GM20431 (cell line): ENCODE measurements at regions not wholly inside any gene's neighbourhood (a gene's known extent, or its start where the extent isn't known, plus 50 kb on each side); places are given as distances from the start of the nearest gene placed in this dataset.
"Not testable (repeated sequence)": the region's sequence is repeated elsewhere in the genome, so short reads cannot be mapped to it uniquely, and the experiment has no call there.

Experiments
- in situ Hi-C: fragments of 300-500 bp; cut with MseI, MboI; formaldehyde crosslinking; loops from one replicate; pipeline ENCODE4 v1.15.0; 2020; ENCODE audit warnings: low sequenced_read_pairs; ENCODE audit not compliant: unreplicated experiment

DNA sequence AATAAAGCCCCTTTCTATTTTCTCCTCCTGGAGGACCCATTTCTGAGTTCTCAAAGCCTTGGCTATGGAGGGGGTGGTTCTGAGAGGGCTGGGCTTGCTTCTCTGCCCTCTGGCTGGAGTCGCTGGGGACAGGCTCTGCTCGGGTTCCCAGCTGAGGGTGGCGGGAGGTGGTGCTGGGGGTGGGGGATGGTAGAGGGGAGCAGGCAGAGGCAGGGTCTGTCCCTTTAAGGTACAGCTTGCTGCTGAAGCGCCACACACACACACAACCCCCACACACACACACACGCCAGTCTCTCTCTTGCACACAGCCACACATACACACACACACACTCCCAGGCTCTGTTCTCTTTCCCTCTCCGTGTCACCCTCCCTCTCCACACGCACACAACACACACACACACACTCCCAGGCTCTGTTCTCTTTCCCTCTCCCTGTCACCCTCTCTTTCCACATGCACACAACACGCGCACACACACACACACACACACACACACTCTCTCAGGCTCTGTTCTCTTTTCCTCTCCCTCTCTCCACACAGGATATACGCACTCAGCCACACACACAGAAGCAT lies 69.8 kb upstream of the SSBP3 start:
- in situ Hi-C loops, result loop anchor here (25.0 kb wide), 2 partner anchors 164 to 364 kb away; no protein-coding TSS in a partner anchor

DNA sequence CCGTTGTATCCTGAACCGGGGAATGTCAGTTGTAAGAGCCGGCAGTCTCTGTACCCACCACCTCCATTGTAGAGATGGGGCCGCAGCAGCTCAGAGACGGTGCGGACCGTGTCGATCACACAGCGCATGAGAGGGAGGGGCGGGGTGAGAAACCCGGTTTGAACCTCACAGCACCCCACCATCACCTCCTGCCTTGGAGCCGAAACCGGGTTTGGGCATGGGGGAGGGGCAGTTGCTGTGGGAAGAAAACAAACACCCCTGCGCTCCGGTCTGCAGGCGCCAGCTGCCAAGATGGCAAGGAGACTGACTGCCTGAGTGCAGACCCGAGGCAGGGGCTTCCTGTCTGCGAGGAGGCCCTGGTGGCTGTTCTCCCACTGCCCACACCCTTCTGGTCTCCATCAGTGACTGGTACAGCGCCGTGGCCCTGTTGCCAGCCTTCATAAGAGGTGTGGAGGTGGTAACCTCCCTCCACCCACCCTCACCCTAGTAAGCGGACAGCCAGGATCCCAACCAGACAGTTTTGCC lies 69.2 kb upstream of the SSBP3 start:
- in situ Hi-C loops, result loop anchor here (25.0 kb wide), 2 partner anchors 163 to 363 kb away; no protein-coding TSS in a partner anchor

DNA sequence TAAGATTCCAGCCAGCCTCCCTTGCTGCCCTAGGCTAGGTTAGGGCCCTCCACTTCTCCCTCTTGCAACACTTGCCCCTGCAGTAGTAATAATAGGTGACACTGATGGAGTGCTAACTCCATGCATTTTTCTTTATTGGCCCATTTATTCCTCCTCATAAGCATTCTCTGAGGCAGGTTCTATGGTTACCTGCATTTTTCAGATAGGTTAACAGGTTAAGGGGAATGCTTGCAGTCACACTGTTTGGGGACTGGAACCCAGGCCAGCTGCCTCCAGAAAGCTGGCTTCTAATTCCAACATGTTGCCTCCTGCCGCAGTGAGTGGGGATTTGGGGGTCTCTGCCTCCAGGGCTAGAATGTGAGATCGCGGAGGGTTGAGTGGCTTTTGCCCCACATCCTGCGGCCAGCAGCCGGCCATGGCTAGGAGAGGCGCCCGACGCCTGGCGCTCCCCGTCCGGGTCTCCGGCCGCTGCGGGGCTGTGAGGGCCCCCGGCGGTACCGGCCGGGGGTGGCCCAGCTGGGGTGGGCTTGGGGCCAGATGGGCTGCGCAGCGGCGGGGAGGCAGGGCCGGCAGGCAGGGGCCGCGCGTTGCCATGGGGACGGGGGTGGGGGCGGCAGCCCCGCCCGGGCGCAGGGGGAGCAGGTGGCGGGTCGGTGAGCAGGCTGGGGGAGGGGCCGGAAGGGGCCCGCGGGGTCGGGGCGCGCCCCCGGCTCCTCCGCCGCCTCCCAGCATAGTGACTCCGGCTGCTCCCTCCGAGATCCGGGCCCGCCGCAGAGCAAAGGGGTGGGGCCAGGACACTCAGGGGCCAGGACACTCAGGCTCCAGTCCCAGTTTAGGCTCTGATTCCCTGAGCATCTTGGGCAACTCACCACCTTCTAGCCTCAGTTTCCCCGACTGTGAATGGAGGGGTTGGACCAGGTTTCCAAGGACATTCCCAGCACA lies 68.4 kb upstream of the SSBP3 start:
- in situ Hi-C loops, result loop anchor here (25.0 kb wide), 2 partner anchors 162 to 362 kb away; no protein-coding TSS in a partner anchor

GRCh38 chr1:54471588-54471987 lies 65.4 kb upstream of the SSBP3 start:
- in situ Hi-C loops, result no loop called here

- in situ Hi-C loops, result not testable (repeated sequence)
These were observed 63.2 kb upstream of the SSBP3 start for GRCh38 chr1:54469444-54469843.

DNA sequence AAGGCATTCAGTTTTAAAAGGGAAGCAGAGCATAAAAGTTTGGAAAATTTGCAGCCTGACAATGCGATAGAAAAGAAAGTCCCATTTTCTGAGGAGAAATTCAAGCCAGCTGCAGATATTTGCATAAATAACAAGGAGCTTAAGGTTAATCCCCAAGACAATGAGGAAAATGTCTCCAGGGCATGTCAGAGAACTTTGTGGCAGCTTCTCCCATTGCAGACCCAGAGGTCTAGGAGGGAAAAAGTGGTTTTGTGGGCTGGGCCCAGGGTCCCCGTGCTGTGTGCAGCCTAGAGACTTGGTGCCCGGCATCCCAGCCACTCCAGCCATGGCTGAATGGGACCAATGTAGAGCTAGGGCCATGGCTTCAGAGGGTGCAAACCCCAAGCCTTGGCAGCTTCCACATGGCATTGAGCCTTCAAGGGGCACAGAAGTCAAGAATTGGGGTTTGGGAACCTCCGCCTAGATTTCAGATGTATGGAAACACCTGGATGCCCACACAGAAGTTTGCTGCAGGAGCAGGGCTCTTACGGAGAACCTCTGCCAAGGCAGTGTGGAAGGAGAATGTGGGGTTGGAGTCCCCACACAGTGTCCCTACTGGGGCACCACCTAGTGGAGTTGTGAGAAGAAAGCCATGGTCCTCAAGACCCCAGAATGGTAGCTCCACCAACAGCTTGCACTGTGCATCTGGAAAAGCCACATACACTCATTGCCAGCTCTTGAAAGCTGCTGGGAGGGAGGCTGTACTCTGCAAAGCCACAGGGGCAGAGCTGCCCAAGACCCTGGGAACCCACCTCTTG lies 62.3 kb upstream of the SSBP3 start:
- in situ Hi-C loops, result not testable (repeated sequence)

DNA sequence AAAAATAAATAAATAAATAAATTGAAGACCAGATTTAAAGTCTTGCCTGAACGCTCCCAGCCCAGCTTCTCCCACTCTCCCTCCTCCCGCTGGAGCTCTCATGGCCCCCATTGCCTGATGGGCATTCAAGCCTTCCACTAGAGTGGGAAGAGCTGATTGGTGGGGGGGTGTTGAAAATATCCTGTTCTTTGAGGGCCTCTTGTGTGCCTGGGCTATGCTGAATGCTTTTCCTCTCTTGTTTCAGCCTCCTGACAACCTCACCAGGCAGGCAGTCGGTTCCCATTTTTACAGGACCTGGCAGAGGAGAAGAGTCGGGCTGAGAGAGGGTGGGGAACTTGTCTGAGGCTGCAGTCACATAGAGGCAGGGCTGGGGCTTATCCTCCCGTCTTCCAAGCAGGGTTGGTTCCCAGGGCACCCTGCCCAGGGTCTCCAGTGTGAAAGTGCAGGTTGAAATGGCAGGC lies 59.2 kb upstream of the SSBP3 start:
- in situ Hi-C loops, result no loop called here

DNA sequence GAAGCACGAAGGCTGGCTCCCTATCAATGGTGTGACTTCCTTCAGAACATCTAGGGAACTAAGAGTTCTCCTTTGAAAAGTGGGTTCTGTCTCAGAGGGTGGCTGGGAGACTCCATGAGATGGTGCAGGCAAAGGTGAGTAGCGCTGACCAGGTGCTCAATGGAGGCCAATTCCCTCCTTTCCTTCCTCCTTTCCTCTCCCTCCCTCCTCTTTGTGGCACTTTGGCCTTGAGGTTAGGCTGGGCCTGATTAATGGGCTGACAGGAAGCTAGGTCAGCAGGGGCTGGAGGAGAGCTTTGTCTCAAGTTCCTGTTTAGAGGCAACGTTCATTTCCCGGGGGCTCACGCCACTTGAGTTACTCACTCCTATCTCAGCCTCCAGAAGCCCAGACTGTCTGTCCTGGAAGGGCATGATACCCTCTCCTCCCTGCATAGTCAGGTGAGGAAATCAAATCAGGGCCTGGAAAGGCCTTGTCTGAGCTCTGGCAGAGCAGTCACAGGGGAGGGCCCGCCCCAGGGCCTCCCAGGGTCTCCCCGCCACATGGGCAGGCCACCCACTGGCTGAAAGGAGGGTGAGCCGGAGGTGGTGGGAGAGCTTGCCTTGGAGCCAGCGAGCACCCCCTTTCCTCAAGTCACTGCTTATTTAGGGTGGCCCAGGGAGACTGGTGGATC lies 58.4 kb upstream of the SSBP3 start:
- in situ Hi-C loops, result no loop called here

- in situ Hi-C loops, result no loop called here
These were observed 57.9 kb upstream of the SSBP3 start for GRCh38 chr1:54464031-54464476.

DNA sequence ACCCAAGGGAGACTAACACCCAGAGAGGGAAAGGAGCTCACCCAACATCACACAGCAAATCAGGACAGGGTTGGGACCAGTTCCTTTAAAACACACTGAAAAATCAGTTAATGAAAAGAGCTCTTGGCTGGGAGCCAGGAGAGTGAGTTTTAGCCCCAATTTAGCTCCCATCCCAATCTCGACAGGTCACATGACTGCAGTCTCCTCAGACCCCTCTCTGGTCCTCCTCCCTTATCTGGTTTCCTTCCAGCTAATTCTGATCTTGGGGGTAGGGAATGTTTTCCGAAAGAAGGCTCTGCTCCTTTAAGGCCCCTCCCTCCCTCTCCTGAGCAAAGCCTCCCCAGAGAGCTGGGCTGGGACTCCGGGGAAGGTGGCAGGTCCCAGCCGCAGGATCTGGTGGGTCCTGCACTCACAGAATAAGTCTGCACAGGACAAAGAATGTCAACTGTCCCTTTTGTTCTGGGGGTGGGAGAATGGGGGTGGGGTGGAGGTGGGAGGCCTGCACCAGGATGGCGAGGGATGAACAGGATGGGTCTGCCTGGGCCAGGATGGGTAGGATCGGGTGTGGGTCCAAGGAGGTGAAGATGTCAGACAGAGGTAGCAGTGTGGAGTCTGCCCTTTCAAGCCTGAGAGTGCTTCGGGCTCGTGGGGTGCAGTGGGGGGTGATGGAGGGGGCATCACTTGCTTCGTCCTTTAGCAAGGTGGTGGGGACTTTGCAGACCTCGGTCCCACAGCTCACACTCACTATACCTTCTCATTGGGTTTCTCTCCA lies 57.3 kb upstream of the SSBP3 start:
- in situ Hi-C loops, result no loop called here

DNA sequence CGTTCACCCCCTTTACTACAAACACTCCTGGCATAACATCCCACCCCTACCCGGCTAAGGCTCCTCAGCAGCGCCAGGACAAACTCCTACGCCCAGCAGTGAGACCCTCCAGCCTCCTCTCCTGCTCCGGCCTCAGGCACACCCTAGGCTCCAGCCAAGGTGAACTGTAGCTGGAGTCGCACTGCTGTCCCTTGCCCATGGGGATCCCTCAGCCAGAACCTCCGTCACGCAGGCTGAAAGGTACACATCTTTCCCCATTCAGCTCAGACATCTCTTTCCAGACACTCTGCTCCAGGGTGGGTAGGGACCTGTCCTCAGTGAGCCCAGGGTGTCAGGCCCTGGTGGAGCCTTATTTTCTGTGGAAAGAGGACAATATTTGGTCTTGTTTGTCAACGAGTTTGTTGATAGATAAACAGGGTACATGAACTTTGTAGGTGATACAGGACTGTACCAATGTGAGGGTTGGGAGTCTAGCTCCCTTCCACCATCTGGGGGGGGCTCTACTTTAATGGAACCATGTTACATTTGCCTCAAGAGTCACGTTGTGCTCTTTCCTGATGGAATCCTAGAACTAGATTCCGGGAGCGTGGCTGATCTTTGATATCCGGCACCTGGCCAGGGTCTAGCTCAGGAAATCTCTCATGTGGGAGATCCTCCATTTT lies 56.5 kb upstream of the SSBP3 start:
- in situ Hi-C loops, result no loop called here

GRCh38 chr1:54461731-54462596 lies 55.8 kb upstream of the SSBP3 start:
- in situ Hi-C loops, result no loop called here

- in situ Hi-C loops, result no loop called here
These were observed 54.7 kb upstream of the SSBP3 start for GRCh38 chr1:54460861-54461387.

DNA sequence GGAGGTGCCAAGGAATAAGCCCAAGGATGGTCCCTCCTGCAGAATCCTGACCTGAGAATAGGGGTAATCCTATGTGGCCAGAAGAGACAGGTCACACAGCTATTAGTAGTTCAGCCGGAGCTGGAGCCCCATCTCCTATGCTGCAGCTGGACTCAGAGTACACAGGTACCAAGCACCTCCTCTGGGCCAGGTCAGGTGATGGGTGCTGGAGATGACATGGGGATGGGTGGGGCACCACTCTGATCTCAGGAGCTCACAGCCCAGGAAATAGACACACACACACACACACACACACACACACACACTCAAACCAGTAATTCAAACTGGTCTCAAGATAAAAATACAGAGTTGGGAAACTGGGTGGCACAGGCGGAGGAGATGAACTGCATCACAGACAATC lies 54.2 kb upstream of the SSBP3 start:
- in situ Hi-C loops, result no loop called here

GRCh38 chr1:54459726-54460191 lies 53.6 kb upstream of the SSBP3 start:
- in situ Hi-C loops, result no loop called here

- in situ Hi-C loops, result no loop called here
These were observed 52.9 kb upstream of the SSBP3 start for GRCh38 chr1:54459140-54459539.

DNA sequence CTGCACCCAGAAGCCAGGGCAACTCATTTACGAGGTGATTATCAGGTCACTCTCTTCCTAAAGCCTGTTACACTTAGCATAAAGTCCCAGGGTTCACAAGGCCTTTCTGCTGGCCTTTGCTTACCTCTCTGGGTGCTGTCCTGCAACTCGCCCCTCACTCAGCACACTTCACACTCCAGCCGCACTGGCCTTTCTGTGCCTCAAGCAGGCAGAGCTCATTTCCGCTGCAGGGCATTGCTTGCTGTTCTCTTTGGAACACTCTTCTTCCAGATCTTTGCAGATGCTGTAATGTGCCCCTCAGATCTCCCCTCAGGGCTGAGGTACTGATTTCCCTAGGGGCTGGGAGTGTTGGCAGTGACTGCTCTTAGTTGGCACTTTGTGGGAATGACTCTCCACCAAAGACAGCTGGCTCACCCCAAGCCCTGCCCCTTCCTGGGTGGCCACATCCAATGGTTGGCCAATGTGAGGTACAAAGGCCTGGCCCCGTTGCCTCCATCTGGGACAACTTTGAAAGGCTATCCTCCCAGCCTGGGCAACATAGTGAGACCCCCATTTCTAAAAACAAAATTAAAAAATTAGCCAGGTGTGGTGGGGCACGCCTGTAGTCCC lies 50.8 kb upstream of the SSBP3 start:
- in situ Hi-C loops, result no loop called here
